Jurkat, Clone E6-1 (cell line): ENCODE measurements at regions not wholly inside any gene's neighbourhood (a gene's known extent, or its start where the extent isn't known, plus 50 kb on each side); places are given as distances from the start of the nearest gene placed in this dataset.

Experiments used
- DNase-seq: peaks from one replicate; pipeline ENCODE4 v3.0.0-alpha.2; 2011; ENCODE audit warnings: low read depth, low spot score
- H3K4me3 ChIP-seq: 2 replicates; pipeline ENCODE4 v1.5.1; 2011; ENCODE audit warnings: mild to moderate bottlenecking, low read length, control low read depth, moderate library complexity

- DNase-seq = no peak
- no peak overlapping the region for H3K4me3 ChIP-seq
These were observed 76.1 kb upstream of the EMCN start for GRCh38 chr4:100593935-100594334.

- no peak overlapping the region for H3K4me3 ChIP-seq
- DNase-seq = no peak
These were observed 73.5 kb upstream of the EMCN start for GRCh38 chr4:100591161-100591876.

- H3K4me3 ChIP-seq = no peak overlapping the region
- DNase-seq = no peak
These were observed 72.5 kb upstream of the EMCN start for GRCh38 chr4:100590325-100590724.

GRCh38 chr4:100588076-100588475, 70.3 kb upstream of the EMCN start:
- no peak for DNase-seq
- no peak overlapping the region for H3K4me3 ChIP-seq

GRCh38 chr4:100582146-100582545, 64.3 kb upstream of the EMCN start:
- no peak for DNase-seq
- H3K4me3 ChIP-seq = no peak overlapping the region

GRCh38 chr4:100581337-100581736, 63.5 kb upstream of the EMCN start:
- DNase-seq = no peak
- H3K4me3 ChIP-seq = no peak overlapping the region

GRCh38 chr4:100576570-100576969, 58.7 kb upstream of the EMCN start:
- peak; percentile 10 for DNase-seq
- H3K4me3 ChIP-seq = no peak overlapping the region

GRCh38 chr4:100574607-100575006, 56.8 kb upstream of the EMCN start:
- no peak for DNase-seq
- H3K4me3 ChIP-seq = no peak overlapping the region

- no peak overlapping the region for H3K4me3 ChIP-seq
- DNase-seq = no peak
These were observed 51.4 kb upstream of the EMCN start for GRCh38 chr4:100569196-100569595.
